Mucosa of descending colon (tissue), 3 donors: ENCODE measurements at regions not wholly inside any gene's neighbourhood (a gene's known extent, or its start where the extent isn't known, plus 50 kb on each side); places are given as distances from the start of the nearest gene placed in this dataset.

Experiments used
- ATAC-seq: fragments of 200-7000 bp; cut with Tn5 transposase; one replicate; pipeline ENCODE4 v1.9.1; 2020; ENCODE audit warnings: mild to moderate bottlenecking, moderate library complexity
- DNase-seq, 3 donors: peaks; one replicate each; pipeline ENCODE4 v3.0.0-alpha.2; 2020
- H3K36me3 ChIP-seq: fragments of 200-600 bp; one replicate; pipeline ENCODE4 v1.8.0; 2021; ENCODE audit warnings: low read depth, mild to moderate bottlenecking
- H3K4me1 ChIP-seq: fragments of 200-600 bp; one replicate; pipeline ENCODE4 v1.8.0; 2021; ENCODE audit warnings: low read depth, mild to moderate bottlenecking
- H3K4me3 ChIP-seq: fragments of 200-600 bp; one replicate; pipeline ENCODE4 v1.8.0; 2021; ENCODE audit warnings: mild to moderate bottlenecking
- H3K9me3 ChIP-seq: fragments of 200-600 bp; one replicate; pipeline ENCODE4 v1.8.0; 2021; ENCODE audit warnings: mild to moderate bottlenecking
- intact Hi-C, 2 donors: fragments of 100-400 bp; cut with DNase I in 1 of 2; cut with micrococcal nuclease in 1 of 2; formaldehyde crosslinking; loops; one replicate each; pipeline versions ENCODE4 v1.11.0 to v1.11.1; 2022; cut with DNase I, micrococcal nuclease
- TF ChIP-seq, protein P1 (sequence below): fragments of 200-600 bp; IDR thresholded peaks from one replicate; pipeline ENCODE4 v1.8.0; 2022; ENCODE audit warnings: antibody characterized with exemption, mild to moderate bottlenecking
- donor health status: DM: no; HTN: no; CAD: no; lungs with moderate emphysema.
- donor health status: DM: no; HTN: no; CAD: no.
- donor health status: DM: no; HTN: yes; CAD: no.

DNA sequence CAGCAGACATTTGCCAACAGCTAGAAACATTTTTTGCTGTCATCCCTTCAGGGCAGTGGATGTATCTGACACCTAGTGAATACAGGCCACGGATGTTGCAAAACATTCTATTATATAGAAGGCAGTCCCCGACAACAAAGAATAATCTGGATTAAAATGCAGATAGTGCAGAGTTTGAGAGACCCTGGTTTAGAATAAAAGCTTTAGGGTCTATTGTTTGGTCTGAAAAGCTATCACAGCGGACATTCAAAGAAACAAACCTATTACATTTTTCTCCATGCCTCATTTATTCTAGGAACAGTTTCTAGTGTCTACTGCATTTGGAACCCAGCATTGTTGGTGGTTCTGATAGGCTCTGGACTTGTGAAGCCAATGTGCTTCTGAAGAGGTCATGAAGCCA is 316.3 kb downstream of the TGFB2 start:
- Histone ChIP-seq H3K4me3 (no peak overlapping the region), H3K36me3 (no peaks in the 10 kb centered on the region), H3K9me3 (no peaks in the 10 kb centered on the region), H3K4me1 (no peaks in the 10 kb centered on the region)
- intact Hi-C loops: no loop called here
- DNase-seq (no peak), ATAC-seq (no peak)
- TF ChIP-seq, protein P1, sequence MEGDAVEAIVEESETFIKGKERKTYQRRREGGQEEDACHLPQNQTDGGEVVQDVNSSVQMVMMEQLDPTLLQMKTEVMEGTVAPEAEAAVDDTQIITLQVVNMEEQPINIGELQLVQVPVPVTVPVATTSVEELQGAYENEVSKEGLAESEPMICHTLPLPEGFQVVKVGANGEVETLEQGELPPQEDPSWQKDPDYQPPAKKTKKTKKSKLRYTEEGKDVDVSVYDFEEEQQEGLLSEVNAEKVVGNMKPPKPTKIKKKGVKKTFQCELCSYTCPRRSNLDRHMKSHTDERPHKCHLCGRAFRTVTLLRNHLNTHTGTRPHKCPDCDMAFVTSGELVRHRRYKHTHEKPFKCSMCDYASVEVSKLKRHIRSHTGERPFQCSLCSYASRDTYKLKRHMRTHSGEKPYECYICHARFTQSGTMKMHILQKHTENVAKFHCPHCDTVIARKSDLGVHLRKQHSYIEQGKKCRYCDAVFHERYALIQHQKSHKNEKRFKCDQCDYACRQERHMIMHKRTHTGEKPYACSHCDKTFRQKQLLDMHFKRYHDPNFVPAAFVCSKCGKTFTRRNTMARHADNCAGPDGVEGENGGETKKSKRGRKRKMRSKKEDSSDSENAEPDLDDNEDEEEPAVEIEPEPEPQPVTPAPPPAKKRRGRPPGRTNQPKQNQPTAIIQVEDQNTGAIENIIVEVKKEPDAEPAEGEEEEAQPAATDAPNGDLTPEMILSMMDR: no peak

- ATAC-seq (no peak), DNase-seq (no peak)
- Histone ChIP-seq H3K4me3 (no peak overlapping the region), H3K36me3 (no peaks in the 10 kb centered on the region), H3K9me3 (no peaks in the 10 kb centered on the region), H3K4me1 (no peaks in the 10 kb centered on the region)
- TF ChIP-seq, protein P1: no peak
- intact Hi-C loops: no loop called here
These were observed 319.4 kb downstream of the TGFB2 start for GRCh38 chr1:218664385-218665170.

- Histone ChIP-seq H3K36me3 (no peaks in the 10 kb centered on the region), H3K9me3 (no peaks in the 10 kb centered on the region), H3K4me3 (no peak overlapping the region), H3K4me1 (no peaks in the 10 kb centered on the region)
- DNase-seq (peak in 1 of 3 donors; percentile 14), ATAC-seq (peak; percentile 25)
- TF ChIP-seq, protein P1: no peak
- intact Hi-C loops: no loop called here
These were observed 320.1 kb downstream of the TGFB2 start for GRCh38 chr1:218665221-218665620.

GRCh38 chr1:218666263-218666662 is 321.1 kb downstream of the TGFB2 start:
- ATAC-seq (no peak), DNase-seq (no peak)
- H3K4me1 ChIP-seq: no peaks in the 10 kb centered on the region
- TF ChIP-seq, protein P1: no peak
- intact Hi-C loops: no loop called here
- H3K9me3 ChIP-seq: no peaks in the 10 kb centered on the region
- no peaks in the 10 kb centered on the region for H3K36me3 ChIP-seq
- H3K4me3 ChIP-seq: no peak overlapping the region

GRCh38 chr1:218667781-218668516 is 322.8 kb downstream of the TGFB2 start:
- ATAC-seq (no peak), DNase-seq (no peak)
- intact Hi-C loops: no loop called here
- no peaks in the 10 kb centered on the region for H3K36me3 ChIP-seq
- H3K4me3 ChIP-seq: no peak overlapping the region
- TF ChIP-seq, protein P1: no peak
- H3K4me1 ChIP-seq: no peaks in the 10 kb centered on the region
- H3K9me3 ChIP-seq: no peaks in the 10 kb centered on the region
